Renal pelvis (tissue), 1 donor: ENCODE measurements at regions not wholly inside any gene's neighbourhood (a gene's known extent, or its start where the extent isn't known, plus 50 kb on each side); places are given as distances from the start of the nearest gene placed in this dataset.

ENCODE experiments used
- DNase-seq: peaks from one replicate; pipeline ENCODE4 v3.0.0-alpha.2; 2013

DNA sequence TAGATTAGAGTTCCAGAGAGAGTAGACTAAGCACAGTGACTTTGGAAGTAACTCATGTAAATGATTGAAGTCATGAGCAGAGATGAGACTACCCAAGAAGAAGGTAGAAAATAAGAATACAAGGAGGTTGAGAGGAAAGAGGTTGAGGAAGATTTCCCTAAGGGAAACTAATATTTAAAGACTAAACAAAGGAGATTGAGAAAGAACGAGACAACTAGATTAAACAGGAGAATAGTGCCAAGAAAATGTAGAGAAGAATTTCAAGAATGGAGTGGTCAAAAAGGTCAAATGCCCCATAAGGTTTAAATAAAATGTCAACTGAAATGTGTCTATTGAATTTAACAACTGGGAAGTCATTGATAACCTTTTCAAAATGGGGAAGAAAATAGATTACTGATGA lies 59.0 kb downstream of the RPS29 start:
- DNase-seq = no peak

DNA sequence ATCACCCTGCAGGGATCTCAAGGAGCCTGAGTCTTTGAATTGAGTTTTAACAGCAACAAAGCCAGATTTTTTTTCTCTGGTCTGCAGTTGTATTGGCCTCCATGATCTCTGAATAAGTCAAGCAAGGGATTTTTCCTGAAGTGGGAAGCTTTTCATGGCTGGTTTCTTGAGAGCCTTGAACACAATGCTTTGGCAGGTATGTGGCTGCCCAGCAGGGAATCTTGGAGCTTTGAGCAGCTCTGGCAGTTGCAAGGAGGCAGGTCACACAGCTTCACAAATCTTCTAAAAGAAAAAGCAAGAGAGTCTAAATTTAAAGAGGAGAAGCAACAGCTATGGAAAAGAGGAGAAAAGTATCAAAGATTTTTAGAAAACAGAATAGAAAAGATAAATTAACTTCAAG lies 60.1 kb downstream of the RPS29 start:
- DNase-seq = no peak

- DNase-seq = no peak
These were observed 69.9 kb downstream of the RPS29 start for GRCh38 chr14:49516286-49516685.

- DNase-seq = no peak
These were observed 73.6 kb downstream of the RPS29 start for GRCh38 chr14:49512571-49512970.

GRCh38 chr14:49512147-49512551 lies 74.0 kb downstream of the RPS29 start:
- no peak for DNase-seq

DNA sequence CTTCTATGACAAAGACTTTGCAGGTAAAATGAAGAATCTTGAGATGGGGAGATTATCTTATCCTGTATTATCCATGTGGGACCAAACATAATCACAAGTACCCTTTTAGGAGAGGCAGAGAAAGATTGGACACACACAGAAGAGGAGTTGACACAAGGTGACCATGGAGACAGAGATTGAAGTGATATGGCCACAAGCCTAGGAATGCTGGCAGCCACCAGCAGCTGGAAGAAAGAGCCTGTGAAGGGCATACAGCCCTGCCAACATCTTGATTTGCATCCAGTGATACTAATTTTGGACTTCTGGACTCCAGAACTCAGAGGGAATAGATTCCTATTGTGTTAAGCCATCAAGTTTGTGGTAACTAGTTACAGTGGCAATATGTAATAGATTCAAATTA lies 78.1 kb downstream of the RPS29 start:
- no peak for DNase-seq

DNA sequence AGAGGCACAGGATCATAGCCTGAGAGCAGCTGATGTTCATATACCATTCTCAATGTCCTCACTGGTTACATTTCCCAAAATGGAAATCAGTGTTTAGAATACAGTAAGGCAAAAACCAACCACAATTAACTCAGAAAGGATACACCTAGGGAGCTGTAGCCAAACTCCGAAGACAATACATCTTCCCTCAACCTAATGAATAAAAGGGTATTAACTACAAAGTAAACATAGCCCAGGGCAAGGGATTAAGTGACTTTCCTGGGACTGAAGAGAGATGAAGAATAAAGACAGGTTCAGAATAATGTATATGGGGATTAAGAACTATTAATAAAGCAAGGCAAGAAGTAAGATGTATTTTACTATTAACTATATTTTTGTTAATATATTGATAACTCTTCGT lies 79.5 kb downstream of the RPS29 start:
- DNase-seq = no peak

DNA sequence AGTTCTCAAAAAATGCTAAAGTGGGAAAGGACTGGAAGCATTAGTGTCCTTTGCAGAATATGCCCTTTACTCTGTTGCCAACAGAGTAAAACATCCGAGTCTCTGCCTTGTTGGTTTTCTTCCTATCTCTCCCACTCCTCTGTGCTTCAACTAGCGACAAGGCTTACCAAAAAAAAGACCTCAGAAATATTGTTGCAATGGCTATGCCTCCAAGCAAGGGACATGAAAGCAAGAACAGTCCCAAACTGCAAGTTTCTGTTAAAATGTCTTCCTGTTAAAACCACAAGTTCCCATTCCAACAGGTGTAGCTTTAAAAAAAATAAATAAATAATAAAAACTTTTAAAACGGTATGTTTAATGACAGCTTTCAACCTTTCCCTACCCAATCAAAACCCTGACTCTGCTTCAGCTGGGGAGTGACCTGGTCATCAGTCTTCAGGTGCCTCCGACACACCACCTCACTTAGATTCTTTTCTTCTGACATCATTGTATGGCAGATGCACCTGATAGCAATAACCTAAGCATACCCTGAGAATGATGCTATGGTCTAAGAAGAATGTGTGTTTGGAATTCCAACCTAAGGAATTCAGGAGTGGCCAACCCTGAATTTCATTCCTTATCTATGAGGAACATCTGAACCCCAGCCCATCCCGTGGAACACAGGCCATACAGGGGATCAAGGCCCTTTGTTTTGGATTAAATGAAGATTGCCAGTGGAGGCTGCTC lies 81.0 kb downstream of the RPS29 start:
- peak; percentile 5 for DNase-seq

DNA sequence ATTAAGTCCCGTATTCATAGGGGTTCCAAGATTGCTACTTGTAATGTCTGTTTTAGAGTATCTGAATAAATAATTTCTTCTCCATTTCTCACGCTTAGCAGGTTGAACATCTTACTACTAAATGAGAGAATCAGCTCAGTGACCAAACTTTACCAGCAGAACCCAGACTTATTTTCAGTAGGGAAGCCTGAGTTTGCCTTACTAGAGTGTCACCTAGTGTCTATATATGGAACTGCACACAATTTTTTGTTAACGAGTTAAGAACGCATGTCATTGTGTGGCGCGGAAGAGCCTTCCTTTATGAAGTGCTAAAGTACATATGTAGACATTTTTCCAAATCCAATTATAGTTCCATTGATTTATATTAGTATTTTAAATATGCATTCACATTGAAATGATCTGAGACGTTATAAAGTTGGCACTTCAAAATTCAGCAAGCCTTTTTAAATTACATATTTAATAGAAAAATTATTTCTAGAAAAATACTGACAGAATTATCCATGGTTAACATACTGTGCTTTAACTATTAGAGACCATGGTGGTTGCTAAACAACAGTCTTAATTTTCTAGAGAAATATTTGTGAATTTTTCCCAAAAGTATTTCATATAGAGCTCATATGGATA lies 88.3 kb downstream of the RPS29 start:
- peak; percentile 74 for DNase-seq

DNA sequence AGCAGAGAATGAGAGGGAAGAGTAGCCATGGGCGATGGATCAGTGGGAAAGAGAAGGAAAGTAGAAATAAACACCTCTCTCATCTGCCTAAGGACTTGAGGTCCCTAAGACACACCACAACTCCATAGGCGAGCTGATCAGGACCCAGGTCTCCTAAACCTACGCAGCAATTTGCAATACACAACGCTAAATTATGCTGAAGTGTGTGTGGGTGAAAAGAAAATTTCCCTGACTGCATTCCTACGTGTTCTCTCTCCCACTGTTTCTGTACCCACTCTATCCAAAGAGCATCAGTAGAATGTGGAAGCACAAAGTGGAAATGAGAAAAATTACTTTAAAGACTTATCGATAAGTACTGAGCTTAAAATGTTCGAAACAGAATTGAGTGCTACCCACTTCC lies 88.9 kb downstream of the RPS29 start:
- DNase-seq = no peak

- no peak for DNase-seq
These were observed 91.3 kb downstream of the RPS29 start for GRCh38 chr14:49494836-49495235.

DNA sequence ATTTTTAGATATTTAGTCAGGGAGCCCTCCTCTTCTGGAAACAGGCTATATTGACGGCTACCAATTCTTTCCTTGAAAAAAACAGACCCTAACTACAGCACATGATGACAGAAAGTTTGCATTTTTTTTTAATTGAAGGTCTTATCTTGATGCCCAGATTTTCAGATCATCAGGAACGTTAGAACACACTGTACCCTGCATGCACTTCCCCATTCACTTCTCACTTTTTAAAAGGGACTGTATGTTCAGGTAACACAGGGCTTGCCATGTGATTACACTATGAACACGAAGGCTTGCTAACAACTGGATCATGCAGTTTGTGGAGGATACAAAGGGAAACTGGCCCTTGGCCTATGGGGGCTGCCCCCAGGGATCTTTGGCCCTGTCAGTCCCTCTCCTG lies 92.6 kb downstream of the RPS29 start:
- no peak for DNase-seq

GRCh38 chr14:49492151-49492550 lies 94.0 kb downstream of the RPS29 start:
- no peak for DNase-seq

GRCh38 chr14:49489341-49489740 lies 96.8 kb downstream of the RPS29 start:
- no peak for DNase-seq

DNA sequence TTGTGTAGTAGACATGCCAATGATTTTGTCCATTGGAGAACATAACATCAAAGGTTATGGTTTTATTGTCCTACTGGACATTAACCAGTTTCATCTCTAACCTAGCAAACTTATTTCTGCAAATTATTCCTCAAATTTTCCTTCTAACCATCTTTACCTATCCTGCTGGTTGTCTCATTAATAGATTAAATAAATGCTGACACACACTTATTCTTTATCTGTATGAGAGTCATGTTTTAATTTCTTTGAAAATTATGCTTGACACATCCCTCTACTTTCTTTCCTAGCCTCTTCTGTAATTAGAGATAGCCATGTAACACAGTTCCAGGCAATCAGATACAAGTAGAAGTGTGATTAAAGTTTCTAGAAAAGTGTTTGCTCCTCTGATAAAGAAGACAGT lies 98.9 kb downstream of the RPS29 start:
- no peak for DNase-seq

DNA sequence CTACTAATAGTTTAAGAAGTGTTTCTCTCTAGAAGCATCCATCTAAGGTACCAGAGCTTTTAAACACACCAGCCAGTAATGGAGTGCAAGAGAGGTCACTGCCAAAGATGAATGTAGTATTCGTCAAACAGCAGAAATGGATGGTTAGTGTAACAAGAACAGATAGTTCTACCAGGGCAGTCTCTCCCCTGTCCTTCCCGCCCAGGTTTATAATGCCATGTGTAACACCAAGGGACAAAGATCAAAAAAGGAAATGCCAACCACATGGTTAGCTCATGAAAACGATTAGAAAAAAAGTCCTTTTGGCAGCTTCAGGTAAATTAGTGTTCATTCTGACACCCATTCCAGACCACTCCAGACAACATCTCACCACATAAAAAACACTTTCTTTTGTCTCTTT lies 100.9 kb downstream of the RPS29 start:
- DNase-seq = no peak

DNA sequence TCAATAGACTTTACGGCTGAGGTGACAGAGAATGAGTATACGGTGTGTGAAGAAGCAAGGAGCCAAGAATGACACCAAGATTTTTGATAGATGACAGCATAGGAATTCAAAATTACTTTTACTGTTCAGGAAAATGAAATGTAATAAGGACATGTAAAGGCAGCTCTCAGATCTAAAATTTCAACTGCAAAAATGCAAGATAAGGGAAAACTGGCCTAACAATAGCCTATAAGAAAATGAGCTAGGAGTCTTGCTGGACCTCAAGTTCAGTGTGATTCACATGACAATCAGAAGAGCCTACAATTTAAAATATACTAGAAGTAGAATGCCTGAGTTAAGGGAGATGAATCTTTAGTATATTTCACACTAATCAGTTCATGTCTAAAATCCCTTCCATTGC lies 102.0 kb downstream of the RPS29 start:
- DNase-seq = no peak

- no peak for DNase-seq
These were observed 102.9 kb downstream of the RPS29 start for GRCh38 chr14:49483268-49483667.

DNA sequence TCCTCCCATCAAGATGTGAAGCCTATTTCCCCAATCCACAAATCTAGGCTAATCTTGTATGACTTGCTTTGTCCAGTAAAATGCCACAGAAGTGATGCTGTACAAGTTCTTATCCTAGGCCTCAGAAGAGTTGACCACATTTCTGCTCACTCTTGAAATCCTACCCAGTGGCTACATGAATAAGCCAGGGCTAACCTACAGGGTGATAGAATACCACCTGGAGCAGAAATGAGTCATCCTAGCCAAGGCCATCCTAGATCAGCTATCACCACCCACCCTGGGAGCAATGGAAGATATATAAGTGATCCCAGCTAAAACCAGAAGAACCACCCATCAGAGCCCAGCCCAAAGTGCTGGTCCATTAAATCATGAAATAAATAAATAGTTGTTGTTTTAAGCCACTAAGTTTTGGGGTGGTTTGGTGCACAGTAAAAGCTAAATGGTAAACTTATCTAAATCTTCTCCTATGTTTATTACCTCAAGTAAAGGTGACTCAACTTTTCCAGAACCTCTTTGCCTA lies 105.1 kb downstream of the RPS29 start:
- DNase-seq = no peak

DNA sequence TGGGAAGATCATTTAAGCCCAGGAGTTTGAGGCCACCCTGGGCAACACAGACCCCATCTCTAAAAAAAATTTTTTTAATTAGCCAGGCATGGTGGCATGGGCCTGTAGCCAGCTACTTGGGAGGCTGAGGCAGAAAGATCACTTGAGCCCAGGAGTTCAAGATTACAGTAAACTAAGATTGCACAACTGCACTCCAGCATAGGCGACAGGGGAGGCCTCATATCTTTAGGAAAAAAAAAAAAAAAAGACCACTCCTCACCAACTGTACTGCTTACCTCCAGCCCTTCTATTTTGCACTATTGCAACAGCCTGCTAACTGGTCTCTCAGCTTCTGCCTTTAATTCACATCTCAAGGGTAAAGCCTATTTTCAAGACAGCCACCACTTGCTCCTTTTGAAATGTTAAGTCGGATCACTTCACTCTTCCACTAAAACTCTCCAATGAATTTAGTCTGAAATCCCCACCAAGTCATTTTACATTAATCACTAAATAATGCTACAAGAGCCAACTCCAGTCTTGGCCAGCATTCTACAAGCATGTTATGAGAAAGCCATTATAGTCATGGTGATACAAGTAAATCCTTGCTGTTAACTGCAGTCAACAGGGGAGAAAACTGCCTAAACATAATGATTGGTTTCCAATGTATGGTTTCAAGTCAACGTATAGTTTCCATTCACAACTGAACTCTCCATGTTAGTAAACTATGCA lies 106.0 kb downstream of the RPS29 start:
- no peak for DNase-seq

GRCh38 chr14:49479432-49479831 lies 106.7 kb downstream of the RPS29 start:
- no peak for DNase-seq

GRCh38 chr14:49478784-49479183 lies 107.4 kb downstream of the RPS29 start:
- no peak for DNase-seq

DNA sequence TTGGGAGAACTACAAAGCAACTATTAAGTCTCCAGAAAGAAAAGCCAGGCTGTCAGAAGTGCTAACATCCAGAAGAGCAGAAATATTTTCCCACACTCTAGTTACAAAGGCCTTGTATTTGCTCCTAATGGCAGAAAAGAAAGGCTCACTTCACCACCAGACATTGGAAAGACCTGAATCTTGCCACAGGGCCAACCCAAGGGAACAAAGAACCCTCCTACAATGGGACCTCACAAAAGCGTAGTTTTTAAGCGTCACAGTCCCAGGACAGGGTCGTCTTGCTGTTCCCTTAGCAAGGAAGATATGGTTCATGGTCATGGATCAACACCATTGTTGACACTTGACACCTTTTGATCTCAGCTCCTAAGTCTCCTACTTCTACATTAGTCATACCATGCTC lies 119.1 kb downstream of the RPS29 start:
- DNase-seq = no peak
